MCF 10A (cell line): ENCODE measurements at regions not wholly inside any gene's neighbourhood (a gene's known extent, or its start where the extent isn't known, plus 50 kb on each side); places are given as distances from the start of the nearest gene placed in this dataset.

Source experiments
- BruUV-seq: library from RNA; stranded (reverse); fragments of 400-500 nt; replicated peaks from 2 replicates; lab custom pipeline; 2021; lab: Mats Ljungman, UMichigan
- CTCF ChIA-PET: fragments of 300-600 bp; sonication (Branson Sonifier 250); formaldehyde crosslinking; extraction: SDS; loops from one replicate; lab custom pipeline; 2021; ENCODE audit warnings: antibody characterized with exemption, inconsistent platforms; lab: Yijun Ruan, JAX
- POLR2A ChIA-PET: fragments of 300-600, 350-650 bp; sonication (Branson Sonifier 250); formaldehyde crosslinking; extraction: SDS; loops from one replicate; lab custom pipeline; 2020; ENCODE audit warnings: antibody characterized with exemption, inconsistent platforms; lab: Yijun Ruan, JAX
- DNase-seq: peaks from one replicate; pipeline ENCODE4 v3.0.0-alpha.2; 2018; ENCODE audit not compliant: unreplicated experiment
- H3K27ac Mint-ChIP-seq: one replicate; pipeline ENCODE4 v1.8.0; 2022; ENCODE audit warnings: mild to moderate bottlenecking, low read depth, mixed read lengths; ENCODE audit not compliant: unreplicated experiment
- H3K27me3 Mint-ChIP-seq: one replicate; pipeline ENCODE4 v1.8.0; 2022; ENCODE audit warnings: mixed read lengths; ENCODE audit not compliant: insufficient read depth, unreplicated experiment
- H3K36me3 Mint-ChIP-seq: one replicate; pipeline ENCODE4 v1.8.0; 2022; ENCODE audit warnings: mild to moderate bottlenecking, moderate library complexity, mixed read lengths; ENCODE audit not compliant: insufficient read depth, unreplicated experiment
- H3K4me1 Mint-ChIP-seq: one replicate; pipeline ENCODE4 v1.8.0; 2022; ENCODE audit warnings: mixed read lengths; ENCODE audit not compliant: insufficient read depth, unreplicated experiment
- H3K4me3 Mint-ChIP-seq: one replicate; pipeline ENCODE4 v1.8.0; 2022; ENCODE audit warnings: mild to moderate bottlenecking, moderate library complexity, mixed read lengths; ENCODE audit not compliant: unreplicated experiment
- H3K9me3 Mint-ChIP-seq: one replicate; pipeline ENCODE4 v1.8.0; 2022; ENCODE audit warnings: mixed read lengths; ENCODE audit not compliant: unreplicated experiment
- intact Hi-C: fragments of 100-400 bp; cut with micrococcal nuclease; formaldehyde crosslinking; loops from 2 replicates; pipeline ENCODE4 v1.14.1; 2022
- TF ChIP-seq, protein P1 (sequence below): fragments of 200-600 bp; IDR thresholded peaks from one replicate; pipeline ENCODE4 v1.8.0; 2022; ENCODE audit warnings: antibody characterized with exemption, mild to moderate bottlenecking; ENCODE audit not compliant: unreplicated experiment

DNA sequence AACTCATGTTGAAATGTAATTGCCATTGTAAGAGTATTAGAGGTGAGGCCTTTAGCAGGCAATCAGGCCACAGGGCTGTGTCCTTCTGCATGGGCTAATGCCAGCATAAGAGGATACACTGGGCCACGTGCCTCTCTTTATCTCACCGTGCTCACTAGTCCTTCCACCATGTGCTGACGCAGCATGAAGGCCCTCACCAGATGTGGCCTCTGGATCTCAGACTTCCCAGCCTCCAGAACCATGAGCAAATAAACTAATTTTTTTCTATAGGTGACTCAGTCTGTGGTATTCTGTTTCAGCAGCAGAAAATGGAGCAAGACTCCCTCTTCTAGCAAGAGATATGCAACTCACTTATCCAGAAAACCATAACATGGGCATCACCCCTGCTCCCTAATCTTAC is 149.7 kb upstream of the ZNF236 start:
- Mint-ChIP-seq H3K4me3 (no peak overlapping the region), H3K36me3 (no peaks in the 10 kb centered on the region), H3K27ac (no peak overlapping the region), H3K4me1 (no peaks in the 10 kb centered on the region), H3K9me3 (no peaks in the 10 kb centered on the region), H3K27me3 (no peaks in the 10 kb centered on the region)
- no peak for DNase-seq
- intact Hi-C loops, result no loop called here
- TF ChIP-seq, protein P1, sequence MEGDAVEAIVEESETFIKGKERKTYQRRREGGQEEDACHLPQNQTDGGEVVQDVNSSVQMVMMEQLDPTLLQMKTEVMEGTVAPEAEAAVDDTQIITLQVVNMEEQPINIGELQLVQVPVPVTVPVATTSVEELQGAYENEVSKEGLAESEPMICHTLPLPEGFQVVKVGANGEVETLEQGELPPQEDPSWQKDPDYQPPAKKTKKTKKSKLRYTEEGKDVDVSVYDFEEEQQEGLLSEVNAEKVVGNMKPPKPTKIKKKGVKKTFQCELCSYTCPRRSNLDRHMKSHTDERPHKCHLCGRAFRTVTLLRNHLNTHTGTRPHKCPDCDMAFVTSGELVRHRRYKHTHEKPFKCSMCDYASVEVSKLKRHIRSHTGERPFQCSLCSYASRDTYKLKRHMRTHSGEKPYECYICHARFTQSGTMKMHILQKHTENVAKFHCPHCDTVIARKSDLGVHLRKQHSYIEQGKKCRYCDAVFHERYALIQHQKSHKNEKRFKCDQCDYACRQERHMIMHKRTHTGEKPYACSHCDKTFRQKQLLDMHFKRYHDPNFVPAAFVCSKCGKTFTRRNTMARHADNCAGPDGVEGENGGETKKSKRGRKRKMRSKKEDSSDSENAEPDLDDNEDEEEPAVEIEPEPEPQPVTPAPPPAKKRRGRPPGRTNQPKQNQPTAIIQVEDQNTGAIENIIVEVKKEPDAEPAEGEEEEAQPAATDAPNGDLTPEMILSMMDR, result no peak
- BruUV-seq, result no TSS peak
- CTCF ChIA-PET, result no interaction called here
- POLR2A ChIA-PET, result no interaction called here

- Mint-ChIP-seq H3K4me1 (no peaks in the 10 kb centered on the region), H3K27ac (no peak overlapping the region), H3K36me3 (no peaks in the 10 kb centered on the region), H3K27me3 (no peaks in the 10 kb centered on the region), H3K9me3 (no peaks in the 10 kb centered on the region), H3K4me3 (no peak overlapping the region)
- POLR2A ChIA-PET, result no interaction called here
- no peak for DNase-seq
- CTCF ChIA-PET, result interaction anchor here (0.9 kb wide), 2 partner anchors 14 to 30 kb away, joined by 3 read pairs; no protein-coding TSS in a partner anchor
- BruUV-seq, result no TSS peak
- intact Hi-C loops, result no loop called here
- TF ChIP-seq, protein P1, result no peak
Measured at GRCh38 chr18:76670564-76671288, 151.6 kb upstream of the ZNF236 start.

GRCh38 chr18:76668546-76668945 is 153.8 kb upstream of the ZNF236 start:
- no TSS peak for BruUV-seq
- Mint-ChIP-seq H3K4me1 (no peaks in the 10 kb centered on the region), H3K9me3 (no peaks in the 10 kb centered on the region), H3K27ac (no peak overlapping the region), H3K4me3 (no peak overlapping the region), H3K27me3 (no peaks in the 10 kb centered on the region), H3K36me3 (no peaks in the 10 kb centered on the region)
- intact Hi-C loops, result no loop called here
- TF ChIP-seq, protein P1, result no peak
- ChIA-PET POLR2A (no interaction called here), CTCF (interaction anchor here (0.6 to 1.3 kb wide), 2 partner anchors 16 to 17 kb away, joined by 3 read pairs; no protein-coding TSS in a partner anchor)
- no peak for DNase-seq

DNA sequence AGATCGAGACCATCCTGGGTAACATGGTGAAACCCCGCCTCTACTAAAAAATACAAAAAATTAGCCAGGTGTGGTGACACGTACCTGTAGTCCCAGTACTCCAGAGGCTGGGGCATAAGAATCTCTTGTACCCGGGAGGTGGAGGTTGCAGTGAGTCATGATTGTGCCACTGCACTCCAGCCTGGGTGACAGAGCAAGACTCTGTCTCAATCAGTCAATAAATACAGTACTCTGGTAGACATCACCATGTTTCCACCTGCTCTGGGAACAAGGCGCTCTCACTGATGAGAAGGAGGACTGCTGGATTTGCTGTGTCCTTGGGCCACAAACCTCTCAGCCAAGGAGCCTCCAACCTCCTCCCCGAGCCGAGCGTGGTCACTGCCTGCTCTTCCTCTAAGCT is 154.2 kb upstream of the ZNF236 start:
- BruUV-seq, result no TSS peak
- Mint-ChIP-seq H3K27ac (no peak overlapping the region), H3K36me3 (no peaks in the 10 kb centered on the region), H3K9me3 (no peaks in the 10 kb centered on the region), H3K4me1 (no peaks in the 10 kb centered on the region), H3K4me3 (no peak overlapping the region), H3K27me3 (no peaks in the 10 kb centered on the region)
- TF ChIP-seq, protein P1, result no peak
- ChIA-PET POLR2A (no interaction called here), CTCF (interaction anchor here (0.6 to 1.3 kb wide), 2 partner anchors 16 to 17 kb away, joined by 3 read pairs; no protein-coding TSS in a partner anchor)
- intact Hi-C loops, result no loop called here
- no peak for DNase-seq
